H1 (cell line): ENCODE measurements at regions not wholly inside any gene's neighbourhood (a gene's known extent, or its start where the extent isn't known, plus 50 kb on each side); places are given as distances from the start of the nearest gene placed in this dataset.

ENCODE experiments used
- CTCF ChIA-PET: fragments of 300-600 bp; sonication (Branson Sonifier 250); formaldehyde crosslinking; loops from one replicate; lab custom pipeline; 2021; ENCODE audit not compliant: partially characterized antibody; lab: Charles Lee
- POLR2A ChIA-PET: fragments of 300-600 bp; sonication (Branson Sonifier 250); formaldehyde crosslinking; loops from one replicate; lab custom pipeline; 2021; ENCODE audit warnings: inconsistent platforms; ENCODE audit not compliant: partially characterized antibody; lab: Charles Lee
- DNase-seq, 2 experiments: peaks; one replicate each; pipeline versions ENCODE4 v3.0.0 to v3.0.0-alpha.2; 2010 to 2022; ENCODE audit warnings: low spot score in 2 of 2, low read depth in 1 of 2, mixed read lengths in 1 of 2
- FAIRE-seq: peaks from 2 replicates; lab custom pipeline; 2011; peaks lifted over from hg19 to GRCh38; lab: Jason Lieb, UNC
- H2AFZ ChIP-seq: 2 replicates; pipeline ENCODE4 v1.8.1; 2012; ENCODE audit warnings: low read length, inconsistent platforms
- H2AK5ac ChIP-seq: 2 replicates; pipeline ENCODE4 v1.6.1; 2013; ENCODE audit warnings: low read depth, low read length
- H2BK120ac ChIP-seq: replicated peaks from 2 replicates; pipeline ENCODE3; 2013; ENCODE audit warnings: low read depth, low read length, inconsistent platforms
- H2BK12ac ChIP-seq: 2 replicates; pipeline ENCODE4 v1.6.1; 2013; ENCODE audit warnings: low read depth, low read length
- H2BK15ac ChIP-seq: 2 replicates; pipeline ENCODE4 v1.6.1; 2013; ENCODE audit warnings: low read length
- H2BK20ac ChIP-seq: 2 replicates; pipeline ENCODE4 v1.6.1; 2013; ENCODE audit warnings: low read length
- H2BK5ac ChIP-seq: 2 replicates; pipeline ENCODE4 v1.6.1; 2013; ENCODE audit warnings: low read depth, low read length
- H3K14ac ChIP-seq: 2 replicates; pipeline ENCODE4 v1.6.1; 2013; ENCODE audit warnings: inconsistent platforms; ENCODE audit not compliant: insufficient read length
- H3K18ac ChIP-seq: 2 replicates; pipeline ENCODE4 v1.6.1; 2013; ENCODE audit warnings: low read length; ENCODE audit errors: extremely low read depth
- H3K23ac ChIP-seq: 2 replicates; pipeline ENCODE4 v1.6.1; 2013; ENCODE audit warnings: inconsistent platforms; ENCODE audit not compliant: insufficient read length
- H3K23me2 ChIP-seq: 2 replicates; pipeline ENCODE4 v1.6.1; 2013; ENCODE audit warnings: low read depth, low read length
- H3K27ac ChIP-seq: 2 replicates; pipeline ENCODE4 v1.6.1; 2011; ENCODE audit warnings: low read depth, low read length, inconsistent platforms
- H3K27me3 ChIP-seq, 4 experiments: replicated peaks in 1 of 4; 1 replicate in 1 of 4; 2 replicates in 3 of 4; pipeline versions ENCODE4 v1.6.1 to v1.8.1; 2011 to 2013; ENCODE audit warnings: low read length in 3 of 4, mild to moderate bottlenecking in 3 of 4, inconsistent platforms in 2 of 4, mixed read lengths in 2 of 4, moderate library complexity in 1 of 4; ENCODE audit not compliant: control insufficient read depth in 3 of 4, insufficient read depth in 3 of 4; ENCODE audit errors: extremely low read depth in 1 of 4
- H3K36me3 ChIP-seq, 4 experiments: 2 replicates each; pipeline versions ENCODE4 v1.6.1 to v1.8.1; 2011 to 2013; ENCODE audit warnings: mild to moderate bottlenecking in 4 of 4, low read length in 3 of 4, moderate library complexity in 2 of 4, control low read depth in 1 of 4, inconsistent platforms in 1 of 4; ENCODE audit not compliant: insufficient read depth in 4 of 4, control insufficient read depth in 2 of 4
- H3K4ac ChIP-seq: replicated peaks from 2 replicates; pipeline ENCODE3; 2013; ENCODE audit warnings: low read length, low read depth, mixed read lengths, inconsistent platforms; ENCODE audit not compliant: insufficient read length
- H3K4me1 ChIP-seq, 4 experiments: replicated peaks in 1 of 4; 1 replicate in 1 of 4; 2 replicates in 3 of 4; pipeline versions ENCODE4 v1.6.1 to v1.8.1; 2011 to 2013; ENCODE audit warnings: low read length in 3 of 4, inconsistent platforms in 2 of 4, mixed read lengths in 1 of 4; ENCODE audit not compliant: insufficient read depth in 4 of 4, control insufficient read depth in 3 of 4
- H3K4me2 ChIP-seq, 2 experiments: 2 replicates each; pipeline versions ENCODE4 v1.6.1 to v1.8.1; 2011 to 2013; ENCODE audit warnings: low read depth in 2 of 2, low read length in 2 of 2, control low read depth in 1 of 2, inconsistent platforms in 1 of 2, mild to moderate bottlenecking in 1 of 2; ENCODE audit not compliant: insufficient read depth in 1 of 2
- H3K4me3 ChIP-seq, 4 experiments: fragments of 200-600, 300-600 bp in 1 of 4; sonication (generic), shearing (Covaris generic), sonication (Bioruptor Twin) in 1 of 4; 2 replicates each; pipeline versions ENCODE4 v1.5.1 to v1.8.1; 2011 to 2016; ENCODE audit warnings: low read length in 4 of 4, low read depth in 3 of 4, control low read depth in 2 of 4, inconsistent platforms in 2 of 4, mild to moderate bottlenecking in 2 of 4, mixed read lengths in 1 of 4, moderate library complexity in 1 of 4; ENCODE audit not compliant: insufficient read depth in 2 of 4; ENCODE audit errors: extremely low read depth in 1 of 4
- H3K56ac ChIP-seq: replicated peaks from 2 replicates; pipeline ENCODE3; 2013; ENCODE audit warnings: low read depth, mild to moderate bottlenecking, mixed read lengths, low read length, inconsistent platforms; ENCODE audit not compliant: insufficient read length
- H3K79me1 ChIP-seq: 2 replicates; pipeline ENCODE4 v1.6.1; 2013; ENCODE audit warnings: low read depth, low read length, control low read depth
- H3K79me2 ChIP-seq, 2 experiments: 2 replicates each; pipeline versions ENCODE4 v1.6.1 to v1.8.1; 2012 to 2013; ENCODE audit warnings: low read length in 2 of 2, mild to moderate bottlenecking in 2 of 2, inconsistent platforms in 1 of 2; ENCODE audit not compliant: insufficient read depth in 2 of 2, control insufficient read depth in 1 of 2
- H3K9ac ChIP-seq, 4 experiments: replicated peaks in 1 of 4; 1 replicate in 1 of 4; 2 replicates in 3 of 4; pipeline versions ENCODE4 v1.6.1 to v1.8.1; 2011 to 2013; ENCODE audit warnings: low read depth in 3 of 4, low read length in 3 of 4, control low read depth in 2 of 4, mild to moderate bottlenecking in 2 of 4, moderate library complexity in 2 of 4, inconsistent platforms in 1 of 4; ENCODE audit errors: extremely low read depth in 1 of 4
- H3K9me3 ChIP-seq, 2 experiments: 2 replicates each; pipeline versions ENCODE4 v1.6.1 to v1.8.1; 2012 to 2013; ENCODE audit warnings: mild to moderate bottlenecking in 2 of 2, moderate library complexity in 2 of 2, control low read depth in 1 of 2, inconsistent platforms in 1 of 2, low read depth in 1 of 2, low read length in 1 of 2, mixed read lengths in 1 of 2; ENCODE audit not compliant: insufficient read depth in 2 of 2
- H4K20me1 ChIP-seq, 2 experiments: replicated peaks in 1 of 2; 2 replicates each; pipeline versions ENCODE3 to v1.8.1; 2011 to 2013; ENCODE audit warnings: inconsistent platforms in 2 of 2, low read length in 2 of 2, mild to moderate bottlenecking in 1 of 2; ENCODE audit not compliant: insufficient read depth in 2 of 2, control insufficient read depth in 1 of 2
- H4K5ac ChIP-seq: 2 replicates; pipeline ENCODE4 v1.6.1; 2013; ENCODE audit warnings: low read length, low read depth, mixed read lengths, inconsistent platforms; ENCODE audit not compliant: insufficient read length
- H4K8ac ChIP-seq: 2 replicates; pipeline ENCODE4 v1.8.0; 2013; ENCODE audit warnings: mild to moderate bottlenecking, moderate library complexity, low read length, inconsistent platforms; ENCODE audit not compliant: insufficient read depth; ENCODE audit errors: extremely low read depth
- H4K91ac ChIP-seq: replicated peaks from 2 replicates; pipeline ENCODE3; 2013; ENCODE audit warnings: low read length, mixed read lengths, inconsistent platforms; ENCODE audit not compliant: insufficient read length
- BRCA1 ChIP-seq: IDR thresholded peaks from 2 replicates; pipeline ENCODE4 v1.6.1; 2012; ENCODE audit warnings: low read depth, low read length, improper control_type of control experiment
- CREB1 ChIP-seq: IDR thresholded peaks from 2 replicates; pipeline ENCODE4 v1.6.1; 2012; ENCODE audit warnings: inconsistent platforms
- EGR1 ChIP-seq: IDR thresholded peaks from 2 replicates; pipeline ENCODE4 v1.6.1; 2011; ENCODE audit warnings: low read depth, low read length, borderline replicate concordance
- EZH2 ChIP-seq: fragments of 200-600 bp; sonication (generic); IDR thresholded peaks from 2 replicates; pipeline ENCODE4 v1.7.1; 2012; ENCODE audit warnings: low read depth, mild to moderate bottlenecking, moderate library complexity, low read length, inconsistent platforms; ENCODE audit not compliant: severe bottlenecking
- FOSL1 ChIP-seq: IDR thresholded peaks from 2 replicates; pipeline ENCODE4 v1.6.1; 2011; ENCODE audit warnings: mild to moderate bottlenecking, low read depth, low read length, moderate library complexity; ENCODE audit not compliant: insufficient read depth
- HDAC6 ChIP-seq: IDR thresholded peaks from one replicate; pipeline ENCODE4 v1.7.1; 2012; ENCODE audit warnings: low read depth, mild to moderate bottlenecking, inconsistent platforms, low read length, moderate library complexity
- KDM4A ChIP-seq: IDR thresholded peaks from one replicate; pipeline ENCODE4 v1.7.1; 2012; ENCODE audit warnings: low read depth, mild to moderate bottlenecking, moderate library complexity, low read length, inconsistent platforms; ENCODE audit not compliant: severe bottlenecking
- KDM5A ChIP-seq: fragments of 200-600 bp; IDR thresholded peaks from 2 replicates; pipeline ENCODE4 v1.7.1; 2012; ENCODE audit warnings: mild to moderate bottlenecking, low read length, inconsistent platforms, mixed read lengths
- NRF1 ChIP-seq: IDR thresholded peaks from 2 replicates; pipeline ENCODE4 v1.6.1; 2011; ENCODE audit warnings: mild to moderate bottlenecking, low read depth, low read length, improper control_type of control experiment
- POLR2AphosphoS5 ChIP-seq: IDR thresholded peaks from 2 replicates; pipeline ENCODE4 v1.6.1; 2011; ENCODE audit warnings: low read depth, low read length
- RBBP5 ChIP-seq: IDR thresholded peaks from 2 replicates; pipeline ENCODE4 v1.7.1; 2012; ENCODE audit warnings: low read depth, mild to moderate bottlenecking, inconsistent platforms, low read length, moderate library complexity, borderline replicate concordance
- RXRA ChIP-seq: IDR thresholded peaks from 2 replicates; pipeline ENCODE4 v1.6.1; 2011; ENCODE audit warnings: low read depth, mild to moderate bottlenecking, low read length, moderate library complexity; ENCODE audit not compliant: insufficient read depth
- SAP30 ChIP-seq: fragments of 300-600 bp; sonication (generic); IDR thresholded peaks from 2 replicates; pipeline ENCODE4 v1.7.1; 2012; ENCODE audit warnings: low read length, moderate library complexity, mild to moderate bottlenecking, inconsistent platforms; ENCODE audit not compliant: insufficient read depth, insufficient replicate concordance
- SP4 ChIP-seq: IDR thresholded peaks from 2 replicates; pipeline ENCODE4 v1.6.1; 2012; ENCODE audit warnings: low read length, inconsistent platforms
- TCF12 ChIP-seq: IDR thresholded peaks from 2 replicates; pipeline ENCODE4 v1.6.1; 2011; ENCODE audit warnings: low read depth, mild to moderate bottlenecking, low read length
- YY1 ChIP-seq: IDR thresholded peaks from 2 replicates; pipeline ENCODE4 v1.6.1; 2011; ENCODE audit warnings: low read depth, mild to moderate bottlenecking, low read length
- whole genome bisulfite sequencing, 2 experiments: shearing (Covaris generic) in 1 of 2; methylation state at CpG; one replicate each; pipeline versions ENCODE4 v1.1.6 to v1.1.7; 2013 to 2015; ENCODE audit warnings: low lambda C conversion rate in 2 of 2, mixed read lengths in 2 of 2, inconsistent platforms in 1 of 2, low coverage in 1 of 2, missing lambda C conversion rate in 1 of 2; ENCODE audit not compliant: insufficient replicate concordance in 2 of 2, insufficient coverage in 1 of 2, insufficient read length in 1 of 2; ENCODE audit errors: extremely low coverage in 1 of 2, missing lambda C conversion rate in 1 of 2; 5-methylcytosine and 5-hydroxymethylcytosine counted together

GRCh38 chr4:84403656-84404055, 95.4 kb downstream of the NKX6-1 start:
- POLR2A ChIA-PET = no interaction called here
- CTCF ChIA-PET = interaction anchor here (0.9 to 1.7 kb wide), 4 partner anchors 9 to 30 kb away, joined by 3 to 4 read pairs (median 3); no protein-coding TSS in a partner anchor

More at GRCh38 chr4:84403656-84404055, 95.4 kb downstream of the NKX6-1 start:
- H2AFZ ChIP-seq = no peak overlapping the region
- H2BK12ac ChIP-seq = no peak overlapping the region
- no peak overlapping the region for H3K14ac ChIP-seq
- no peak overlapping the region for H3K4ac ChIP-seq
- no peak overlapping the region for H4K91ac ChIP-seq
- H3K9me3 ChIP-seq = no peaks in the 10 kb centered on the region
- H3K23me2 ChIP-seq = no peaks in the 10 kb centered on the region
- H4K20me1 ChIP-seq = no peaks in the 10 kb centered on the region
- no peaks in the 10 kb centered on the region for H3K36me3 ChIP-seq
- H3K27ac ChIP-seq = no peak overlapping the region
- no peak overlapping the region for H4K5ac ChIP-seq
- H3K4me3 ChIP-seq = no peak overlapping the region
- no peak overlapping the region for H2BK20ac ChIP-seq
- H3K23ac ChIP-seq = no peak overlapping the region
- no peak overlapping the region for H4K8ac ChIP-seq
- H3K4me2 ChIP-seq = no peak overlapping the region
- H3K56ac ChIP-seq = no peak overlapping the region
- no peak overlapping the region for H2AK5ac ChIP-seq
- H3K79me1 ChIP-seq = no peaks in the 10 kb centered on the region
- no peak overlapping the region for H3K18ac ChIP-seq
- no peak overlapping the region for H2BK5ac ChIP-seq
- H3K4me1 ChIP-seq = no peaks in the 10 kb centered on the region; a peak in 2 of 7 replicates
- no peaks in the 10 kb centered on the region for H3K27me3 ChIP-seq
- FAIRE-seq (no peak), DNase-seq (no peak)
- no peak overlapping the region for H2BK120ac ChIP-seq
- WGBS, 2 experiments = 86% methylated on average over 4 of the region's 4 CpGs; no CpG with 5 or more reads in 1 of the 2 experiments
- H3K79me2 ChIP-seq = no peaks in the 10 kb centered on the region
- no peak overlapping the region for H3K9ac ChIP-seq
- no peak for TF ChIP-seq SP4
- no peak for TF ChIP-seq KDM4A
- no peak for TF ChIP-seq KDM5A
- TF ChIP-seq CREB1 = no peak
- no peak for TF ChIP-seq RBBP5
- no peak for TF ChIP-seq EZH2
- TF ChIP-seq NRF1 = no peak
- TF ChIP-seq SAP30 = no peak
- TF ChIP-seq TCF12 = no peak
- no peak for TF ChIP-seq BRCA1
- TF ChIP-seq EGR1 = no peak
- no peak for TF ChIP-seq FOSL1
- TF ChIP-seq YY1 = no peak
- TF ChIP-seq POLR2AphosphoS5 = no peak
- TF ChIP-seq RXRA = no peak
- TF ChIP-seq HDAC6 = no peak
- H2BK15ac ChIP-seq = no peak overlapping the region
